Endothelial cell of umbilical vein (primary cell): ENCODE measurements at regions not wholly inside any gene's neighbourhood (a gene's known extent, or its start where the extent isn't known, plus 50 kb on each side); places are given as distances from the start of the nearest gene placed in this dataset.

Experiments used
- CTCF ChIP-seq, 2 donors: IDR thresholded peaks; 1 replicate in 1 of 2; 2 replicates in 1 of 2; pipeline ENCODE4 v1.5.1; 2011; ENCODE audit warnings: low read length in 2 of 2, mild to moderate bottlenecking in 2 of 2, moderate library complexity in 2 of 2, control low read depth in 1 of 2, inconsistent platforms in 1 of 2, low read depth in 1 of 2; ENCODE audit not compliant: insufficient read depth in 1 of 2; ENCODE audit errors: extremely low read depth in 1 of 2
- EZH2 ChIP-seq: IDR thresholded peaks from 2 replicates; pipeline ENCODE4 v1.6.1; 2012; ENCODE audit warnings: borderline replicate concordance, low read depth, mild to moderate bottlenecking, moderate library complexity, low read length, inconsistent platforms; ENCODE audit not compliant: severe bottlenecking
- FOS ChIP-seq: IDR thresholded peaks from 2 replicates; pipeline ENCODE4 v1.6.1; 2011; ENCODE audit warnings: mild to moderate bottlenecking, low read length, moderate library complexity, borderline replicate concordance; ENCODE audit not compliant: insufficient read depth
- JUN ChIP-seq: IDR thresholded peaks from 2 replicates; pipeline ENCODE4 v1.6.1; 2011; ENCODE audit warnings: borderline replicate concordance, low read depth; ENCODE audit not compliant: insufficient read length, insufficient read depth
- MAX ChIP-seq: IDR thresholded peaks from 2 replicates; pipeline ENCODE4 v1.6.1; 2011; ENCODE audit not compliant: insufficient read depth, insufficient read length
- MYC ChIP-seq: IDR thresholded peaks from one replicate; pipeline ENCODE4 v1.6.1; 2011; ENCODE audit warnings: mild to moderate bottlenecking, low read depth, low read length
- POLR2A ChIP-seq: IDR thresholded peaks from 2 replicates; pipeline ENCODE4 v1.6.1; 2012; ENCODE audit warnings: low read depth, mild to moderate bottlenecking, control low read depth, low read length
- POLR2AphosphoS5 ChIP-seq: IDR thresholded peaks from 2 replicates; pipeline ENCODE4 v1.6.1; 2012; ENCODE audit warnings: low read depth, mild to moderate bottlenecking, control low read depth, low read length, moderate library complexity; ENCODE audit not compliant: insufficient read depth

GRCh38 chr2:52939250-52939649 is 828.4 kb upstream of the CHAC2 start:
- TF ChIP-seq EZH2, result no peak
- no peak for TF ChIP-seq MYC
- no peak for TF ChIP-seq CTCF (IDR thresholded peaks at IDR 0.05; ENCODE audit: extremely low read depth in 1 of 2, insufficient read depth in 1 of 2, low read depth in 1 of 2, low read length in 2 of 2)
- TF ChIP-seq MAX, result no peak
- no peak for TF ChIP-seq POLR2A
- TF ChIP-seq JUN, result no peak
- TF ChIP-seq POLR2AphosphoS5, result no peak
- TF ChIP-seq FOS, result no peak
